ENCODE measurements at regions not wholly inside any gene's neighbourhood (a gene's known extent, or its start where the extent isn't known, plus 50 kb on each side); places are given as distances from the start of the nearest gene placed in this dataset.

DNA sequence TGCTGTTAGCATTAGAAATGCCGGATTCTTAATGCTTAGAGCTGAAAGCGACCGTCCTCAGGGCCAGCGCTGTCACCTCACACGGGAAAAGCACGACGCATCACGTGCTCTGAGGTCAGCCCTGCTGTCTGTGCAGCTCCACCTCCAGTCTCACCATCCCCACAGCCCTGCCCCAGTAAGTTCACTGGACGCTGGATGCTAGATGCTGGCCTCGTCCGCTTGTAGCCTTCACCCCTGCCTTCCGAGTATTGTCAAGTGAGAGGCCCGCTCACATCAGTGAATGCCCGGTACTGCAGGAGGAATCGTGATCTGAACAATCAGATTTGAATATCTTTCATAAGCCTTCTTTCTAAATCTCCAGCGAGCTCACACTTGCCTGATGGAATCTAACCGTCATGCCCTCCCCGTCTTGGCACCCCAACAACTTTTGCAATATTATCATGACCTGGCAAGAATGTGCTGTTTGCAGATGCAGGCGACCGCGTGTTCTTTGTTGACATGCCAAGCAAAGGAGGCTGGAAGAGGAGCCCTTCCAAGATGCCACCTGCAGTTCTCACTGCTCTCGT lies 64.9 kb downstream of the DLL1 start:
- intact Hi-C loops (cut with micrococcal nuclease; ENCODE audit: unreplicated experiment), result no loop called here
- Histone ChIP-seq H3K4me3 (ENCODE audit: low read depth, low read length, poor library complexity, severe bottlenecking) (no peak overlapping the region), H3K27ac (ENCODE audit: low read depth, low read length, poor library complexity, severe bottlenecking) (no peak overlapping the region), H3K27me3 (replicated peaks; ENCODE audit: insufficient read depth, low read depth, low read length, poor library complexity) (no peaks in the 10 kb centered on the region), H3K36me3 (ENCODE audit: insufficient read depth, low read length, poor library complexity, severe bottlenecking) (no peaks in the 10 kb centered on the region), H3K4me1 (ENCODE audit: insufficient read depth, low read length, poor library complexity, severe bottlenecking) (no peaks in the 10 kb centered on the region), H3K9me3 (ENCODE audit: low read depth, low read length, poor library complexity, severe bottlenecking) (no peaks in the 10 kb centered on the region)
- ChIA-PET POLR2A (ENCODE audit: low non-redundant PET) (no interaction called here), CTCF (no interaction called here)
- no peak for DNase-seq (ENCODE audit: low spot score)
- no TSS peak for BruUV-seq (replicated peaks)
- TF ChIP-seq, protein P1, sequence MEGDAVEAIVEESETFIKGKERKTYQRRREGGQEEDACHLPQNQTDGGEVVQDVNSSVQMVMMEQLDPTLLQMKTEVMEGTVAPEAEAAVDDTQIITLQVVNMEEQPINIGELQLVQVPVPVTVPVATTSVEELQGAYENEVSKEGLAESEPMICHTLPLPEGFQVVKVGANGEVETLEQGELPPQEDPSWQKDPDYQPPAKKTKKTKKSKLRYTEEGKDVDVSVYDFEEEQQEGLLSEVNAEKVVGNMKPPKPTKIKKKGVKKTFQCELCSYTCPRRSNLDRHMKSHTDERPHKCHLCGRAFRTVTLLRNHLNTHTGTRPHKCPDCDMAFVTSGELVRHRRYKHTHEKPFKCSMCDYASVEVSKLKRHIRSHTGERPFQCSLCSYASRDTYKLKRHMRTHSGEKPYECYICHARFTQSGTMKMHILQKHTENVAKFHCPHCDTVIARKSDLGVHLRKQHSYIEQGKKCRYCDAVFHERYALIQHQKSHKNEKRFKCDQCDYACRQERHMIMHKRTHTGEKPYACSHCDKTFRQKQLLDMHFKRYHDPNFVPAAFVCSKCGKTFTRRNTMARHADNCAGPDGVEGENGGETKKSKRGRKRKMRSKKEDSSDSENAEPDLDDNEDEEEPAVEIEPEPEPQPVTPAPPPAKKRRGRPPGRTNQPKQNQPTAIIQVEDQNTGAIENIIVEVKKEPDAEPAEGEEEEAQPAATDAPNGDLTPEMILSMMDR (conservative IDR thresholded peaks at IDR 0.05; ENCODE audit: low read depth, low read length), result no peak
- no peak for TF ChIP-seq EZH2 (IDR thresholded peaks at IDR 0.05; ENCODE audit: borderline replicate concordance, low read depth, low read length, poor library complexity, severe bottlenecking)

DNA sequence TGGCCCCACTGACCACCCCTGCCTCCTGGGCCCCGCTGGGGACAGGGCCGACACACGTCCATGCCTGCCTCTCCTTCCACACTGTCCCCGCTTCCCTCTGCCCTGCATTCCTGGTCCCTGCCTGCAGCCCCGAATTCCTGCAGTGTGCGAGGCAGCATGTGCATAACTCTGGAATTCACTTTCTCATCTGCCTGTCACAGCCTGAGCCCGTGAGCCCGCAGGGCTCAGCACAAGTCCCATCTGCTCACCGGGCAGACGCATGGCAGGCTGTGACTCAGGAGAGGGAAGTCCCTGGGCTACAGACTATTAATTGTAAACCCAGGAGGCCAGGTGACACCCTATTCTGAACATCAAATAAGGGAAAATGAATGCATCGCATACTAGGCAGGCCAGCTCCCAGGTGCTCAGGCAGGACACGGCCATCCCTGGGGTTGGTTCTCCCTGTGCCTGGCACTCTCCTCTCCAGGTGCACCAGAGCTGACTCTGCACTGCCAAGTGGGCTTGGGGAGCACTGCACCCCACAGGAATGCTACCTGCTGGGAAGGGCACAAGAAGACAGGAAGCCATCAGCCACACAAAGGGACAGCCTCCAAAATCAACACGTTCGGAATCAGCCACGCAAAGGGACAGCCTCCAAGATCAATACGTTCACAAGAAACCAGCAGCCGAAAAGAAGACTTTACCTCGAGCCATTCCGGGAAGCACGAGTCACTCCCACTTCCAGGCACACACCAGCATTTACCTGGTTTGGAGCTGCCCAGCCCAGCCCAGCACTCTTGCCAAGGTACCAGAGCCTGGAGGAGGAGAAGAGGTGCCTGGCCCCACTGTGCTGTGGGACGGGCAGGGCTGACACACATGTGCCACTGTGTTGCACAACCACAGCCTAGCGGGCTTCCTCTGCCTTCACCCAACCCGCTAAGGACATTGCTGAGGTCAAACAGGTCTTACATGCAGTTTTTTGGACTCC lies 65.9 kb downstream of the DLL1 start:
- CTCF ChIA-PET, result no interaction called here
- Histone ChIP-seq H3K27ac (ENCODE audit: low read depth, low read length, poor library complexity, severe bottlenecking) (no peak overlapping the region), H3K4me1 (ENCODE audit: insufficient read depth, low read length, poor library complexity, severe bottlenecking) (no peaks in the 10 kb centered on the region), H3K36me3 (ENCODE audit: insufficient read depth, low read length, poor library complexity, severe bottlenecking) (no peaks in the 10 kb centered on the region), H3K4me3 (ENCODE audit: low read depth, low read length, poor library complexity, severe bottlenecking) (no peak overlapping the region), H3K27me3 (replicated peaks; ENCODE audit: insufficient read depth, low read depth, low read length, poor library complexity) (no peaks in the 10 kb centered on the region), H3K9me3 (ENCODE audit: low read depth, low read length, poor library complexity, severe bottlenecking) (no peaks in the 10 kb centered on the region)
- TF ChIP-seq, protein P1 (conservative IDR thresholded peaks at IDR 0.05; ENCODE audit: low read depth, low read length), result no peak
- TF ChIP-seq EZH2 (IDR thresholded peaks at IDR 0.05; ENCODE audit: borderline replicate concordance, low read depth, low read length, poor library complexity, severe bottlenecking), result no peak
- POLR2A ChIA-PET (ENCODE audit: low non-redundant PET), result no interaction called here
- DNase-seq (ENCODE audit: low spot score), result no peak
- intact Hi-C loops (cut with micrococcal nuclease; ENCODE audit: unreplicated experiment), result no loop called here
- BruUV-seq (replicated peaks), result no TSS peak

DNA sequence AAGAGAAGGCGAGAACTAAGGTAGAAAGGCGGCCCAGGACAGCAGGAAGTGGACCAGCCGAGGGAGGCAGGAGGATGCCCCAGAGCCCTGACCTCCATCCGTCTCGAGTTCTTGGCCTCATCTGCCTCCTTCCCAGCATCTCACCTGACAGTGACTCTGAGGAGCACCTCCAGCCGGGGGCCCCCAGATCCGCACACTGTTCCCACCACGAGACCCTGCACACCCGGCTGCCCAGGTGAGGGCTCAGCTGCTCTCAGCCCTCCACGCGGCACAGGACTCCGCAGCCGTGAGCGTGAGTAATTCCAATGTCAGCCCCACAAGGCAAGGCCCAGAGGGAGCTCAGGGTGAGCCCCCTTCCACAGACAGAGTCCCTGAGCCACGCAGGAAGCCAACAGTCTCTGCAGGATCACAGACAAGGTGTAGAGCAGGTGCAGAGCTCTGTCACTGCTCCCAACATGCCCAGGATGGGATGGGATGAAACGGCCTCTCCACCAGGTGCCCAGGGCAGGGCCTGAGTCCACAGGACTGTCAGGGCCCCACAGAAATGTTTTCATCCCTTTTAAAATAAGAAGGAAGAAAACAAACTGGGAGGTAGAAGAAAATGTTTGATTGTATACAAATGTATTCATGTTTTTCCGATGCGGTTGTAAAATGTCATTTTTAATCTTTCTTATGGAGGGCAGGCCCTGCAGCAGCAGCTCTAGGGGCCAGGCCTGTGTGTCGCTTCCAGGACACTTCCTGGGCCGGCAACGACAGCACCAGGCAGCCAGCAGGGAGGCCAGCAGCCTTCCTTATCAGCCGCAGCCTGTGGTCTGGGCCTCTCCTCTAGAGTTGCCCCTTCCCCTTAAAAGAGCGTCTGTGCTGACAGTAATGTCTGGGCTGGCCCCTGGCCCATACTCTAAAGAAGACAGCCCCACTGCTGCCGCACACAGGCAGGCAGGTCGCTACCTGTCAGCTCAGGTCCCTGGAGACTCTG lies 66.9 kb downstream of the DLL1 start:
- no TSS peak for BruUV-seq (replicated peaks)
- Histone ChIP-seq H3K36me3 (ENCODE audit: insufficient read depth, low read length, poor library complexity, severe bottlenecking) (no peaks in the 10 kb centered on the region), H3K4me1 (ENCODE audit: insufficient read depth, low read length, poor library complexity, severe bottlenecking) (no peaks in the 10 kb centered on the region), H3K27ac (ENCODE audit: low read depth, low read length, poor library complexity, severe bottlenecking) (no peak overlapping the region), H3K9me3 (ENCODE audit: low read depth, low read length, poor library complexity, severe bottlenecking) (no peaks in the 10 kb centered on the region), H3K27me3 (replicated peaks; ENCODE audit: insufficient read depth, low read depth, low read length, poor library complexity) (no peaks in the 10 kb centered on the region), H3K4me3 (ENCODE audit: low read depth, low read length, poor library complexity, severe bottlenecking) (no peak overlapping the region)
- intact Hi-C loops (cut with micrococcal nuclease; ENCODE audit: unreplicated experiment), result no loop called here
- DNase-seq (ENCODE audit: low spot score), result no peak
- ChIA-PET POLR2A (ENCODE audit: low non-redundant PET) (no interaction called here), CTCF (no interaction called here)
- no peak for TF ChIP-seq EZH2 (IDR thresholded peaks at IDR 0.05; ENCODE audit: borderline replicate concordance, low read depth, low read length, poor library complexity, severe bottlenecking)
- TF ChIP-seq, protein P1 (conservative IDR thresholded peaks at IDR 0.05; ENCODE audit: low read depth, low read length), result no peak
